ENCODE measurements at regions not wholly inside any gene's neighbourhood (a gene's known extent, or its start where the extent isn't known, plus 50 kb on each side); places are given as distances from the start of the nearest gene placed in this dataset.

DNA sequence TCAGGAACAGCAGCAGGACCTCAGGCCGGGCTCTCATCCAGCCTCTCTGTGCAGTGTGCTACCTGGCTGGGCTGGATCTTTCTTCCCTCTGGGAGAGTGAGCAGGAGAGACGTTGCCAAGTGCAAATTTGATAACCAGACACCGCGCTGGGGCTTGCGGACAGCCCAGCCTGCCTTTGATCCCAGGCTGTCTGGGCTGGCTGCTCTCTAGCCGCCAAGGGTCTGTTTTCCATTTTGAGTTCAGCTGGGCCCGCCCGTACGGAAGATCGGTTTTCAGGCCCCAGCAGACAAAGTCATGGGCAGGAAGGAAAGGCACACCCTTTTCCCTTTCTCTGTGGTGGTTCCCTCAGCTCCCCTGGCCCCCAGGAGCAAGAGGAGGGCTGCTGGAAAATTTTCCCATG is 90.2 kb downstream of the CPZ start:
- TF ChIP-seq SIN3A (IDR thresholded peaks at IDR 0.05; ENCODE audit: borderline replicate concordance, insufficient read depth, low read depth, low read length) (no peak), POLR2AphosphoS5 (IDR thresholded peaks at IDR 0.05; ENCODE audit: low read depth, low read length) (no peak), TCF7L2 (IDR thresholded peaks at IDR 0.05; ENCODE audit: low read depth, low read length) (no peak)
- TF ChIP-seq, protein P1, sequence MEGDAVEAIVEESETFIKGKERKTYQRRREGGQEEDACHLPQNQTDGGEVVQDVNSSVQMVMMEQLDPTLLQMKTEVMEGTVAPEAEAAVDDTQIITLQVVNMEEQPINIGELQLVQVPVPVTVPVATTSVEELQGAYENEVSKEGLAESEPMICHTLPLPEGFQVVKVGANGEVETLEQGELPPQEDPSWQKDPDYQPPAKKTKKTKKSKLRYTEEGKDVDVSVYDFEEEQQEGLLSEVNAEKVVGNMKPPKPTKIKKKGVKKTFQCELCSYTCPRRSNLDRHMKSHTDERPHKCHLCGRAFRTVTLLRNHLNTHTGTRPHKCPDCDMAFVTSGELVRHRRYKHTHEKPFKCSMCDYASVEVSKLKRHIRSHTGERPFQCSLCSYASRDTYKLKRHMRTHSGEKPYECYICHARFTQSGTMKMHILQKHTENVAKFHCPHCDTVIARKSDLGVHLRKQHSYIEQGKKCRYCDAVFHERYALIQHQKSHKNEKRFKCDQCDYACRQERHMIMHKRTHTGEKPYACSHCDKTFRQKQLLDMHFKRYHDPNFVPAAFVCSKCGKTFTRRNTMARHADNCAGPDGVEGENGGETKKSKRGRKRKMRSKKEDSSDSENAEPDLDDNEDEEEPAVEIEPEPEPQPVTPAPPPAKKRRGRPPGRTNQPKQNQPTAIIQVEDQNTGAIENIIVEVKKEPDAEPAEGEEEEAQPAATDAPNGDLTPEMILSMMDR (IDR thresholded peaks at IDR 0.05), result no peak
- TF ChIP-seq, protein P2, sequence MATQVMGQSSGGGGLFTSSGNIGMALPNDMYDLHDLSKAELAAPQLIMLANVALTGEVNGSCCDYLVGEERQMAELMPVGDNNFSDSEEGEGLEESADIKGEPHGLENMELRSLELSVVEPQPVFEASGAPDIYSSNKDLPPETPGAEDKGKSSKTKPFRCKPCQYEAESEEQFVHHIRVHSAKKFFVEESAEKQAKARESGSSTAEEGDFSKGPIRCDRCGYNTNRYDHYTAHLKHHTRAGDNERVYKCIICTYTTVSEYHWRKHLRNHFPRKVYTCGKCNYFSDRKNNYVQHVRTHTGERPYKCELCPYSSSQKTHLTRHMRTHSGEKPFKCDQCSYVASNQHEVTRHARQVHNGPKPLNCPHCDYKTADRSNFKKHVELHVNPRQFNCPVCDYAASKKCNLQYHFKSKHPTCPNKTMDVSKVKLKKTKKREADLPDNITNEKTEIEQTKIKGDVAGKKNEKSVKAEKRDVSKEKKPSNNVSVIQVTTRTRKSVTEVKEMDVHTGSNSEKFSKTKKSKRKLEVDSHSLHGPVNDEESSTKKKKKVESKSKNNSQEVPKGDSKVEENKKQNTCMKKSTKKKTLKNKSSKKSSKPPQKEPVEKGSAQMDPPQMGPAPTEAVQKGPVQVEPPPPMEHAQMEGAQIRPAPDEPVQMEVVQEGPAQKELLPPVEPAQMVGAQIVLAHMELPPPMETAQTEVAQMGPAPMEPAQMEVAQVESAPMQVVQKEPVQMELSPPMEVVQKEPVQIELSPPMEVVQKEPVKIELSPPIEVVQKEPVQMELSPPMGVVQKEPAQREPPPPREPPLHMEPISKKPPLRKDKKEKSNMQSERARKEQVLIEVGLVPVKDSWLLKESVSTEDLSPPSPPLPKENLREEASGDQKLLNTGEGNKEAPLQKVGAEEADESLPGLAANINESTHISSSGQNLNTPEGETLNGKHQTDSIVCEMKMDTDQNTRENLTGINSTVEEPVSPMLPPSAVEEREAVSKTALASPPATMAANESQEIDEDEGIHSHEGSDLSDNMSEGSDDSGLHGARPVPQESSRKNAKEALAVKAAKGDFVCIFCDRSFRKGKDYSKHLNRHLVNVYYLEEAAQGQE (IDR thresholded peaks at IDR 0.05; ENCODE audit: insufficient read depth in 1 of 2, low read depth in 2 of 2, low read length in 1 of 2), result no peak
